SK-N-MC (cell line): ENCODE measurements at regions not wholly inside any gene's neighbourhood (a gene's known extent, or its start where the extent isn't known, plus 50 kb on each side); places are given as distances from the start of the nearest gene placed in this dataset.
"Not testable (repeated sequence)": the region's sequence is repeated elsewhere in the genome, so short reads cannot be mapped to it uniquely, and the experiment has no call there.

Experiments used
- DNase-seq: peaks from one replicate; pipeline ENCODE4 v3.0.0-alpha.2; 2011; ENCODE audit warnings: low read depth, low spot score
- H3K27ac ChIP-seq: fragments of 200-600 bp; sonication (generic); 2 replicates; pipeline ENCODE4 v1.5.1; 2016; ENCODE audit warnings: mixed run types
- H3K36me3 ChIP-seq: fragments of 200-600 bp; sonication (generic); 2 replicates; pipeline ENCODE4 v1.6.1; 2017; ENCODE audit warnings: antibody characterized with exemption, low read length, mixed read lengths; ENCODE audit not compliant: insufficient read depth
- H3K4me3 ChIP-seq: fragments of 200-600 bp; sonication (generic); 2 replicates; pipeline ENCODE4 v1.5.1; 2016
- H3K9ac ChIP-seq: fragments of 200-600 bp; sonication (generic); 2 replicates; pipeline ENCODE4 v1.8.0; 2017; ENCODE audit warnings: mixed run types, mixed read lengths; ENCODE audit not compliant: insufficient read length
- H3K9me3 ChIP-seq: fragments of 200-600 bp; sonication (generic); 2 replicates; pipeline ENCODE4 v1.6.1; 2017; ENCODE audit warnings: low read depth, mild to moderate bottlenecking, antibody characterized with exemption, low read length, moderate library complexity, mixed read lengths
- EZH2 ChIP-seq: fragments of 200-600 bp; sonication (generic); IDR thresholded peaks from one replicate; pipeline ENCODE4 v1.6.1; 2017; ENCODE audit warnings: antibody characterized with exemption
- FOXP2 ChIP-seq: optimal IDR thresholded peaks from 2 replicates; pipeline ENCODE3; 2011; ENCODE audit warnings: mild to moderate bottlenecking, moderate library complexity; ENCODE audit not compliant: insufficient read depth; ENCODE audit errors: extremely low read length, control extremely low read depth
- POLR2AphosphoS5 ChIP-seq: IDR thresholded peaks from 2 replicates; pipeline ENCODE4 v1.6.1; 2012; ENCODE audit warnings: mild to moderate bottlenecking, low read depth, low read length, borderline replicate concordance

DNA sequence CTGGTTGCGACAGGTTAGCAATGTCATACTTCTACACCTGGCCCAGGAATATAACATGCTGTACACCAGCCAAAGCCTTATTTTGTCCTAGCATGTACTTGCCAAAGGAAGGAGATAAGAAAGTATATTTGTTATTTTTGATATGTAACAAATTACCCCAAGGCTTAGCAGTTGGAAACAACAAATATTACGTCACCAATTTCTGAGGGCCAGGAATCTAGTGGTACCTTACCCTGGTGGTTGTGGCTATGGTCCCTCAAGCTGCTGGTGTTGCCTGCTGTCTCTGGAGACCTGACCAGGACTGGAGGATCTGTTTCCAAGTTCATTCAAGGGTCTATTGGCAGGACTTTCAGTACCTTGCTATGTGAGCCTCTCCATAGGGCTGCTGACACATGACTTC lies 135.5 kb upstream of the BANK1 start:
- H3K9ac ChIP-seq: no peak overlapping the region
- H3K9me3 ChIP-seq: no peaks in the 10 kb centered on the region
- H3K36me3 ChIP-seq: no peaks in the 10 kb centered on the region
- TF ChIP-seq POLR2AphosphoS5 (no peak), EZH2 (no peak), FOXP2 (no peak)
- H3K27ac ChIP-seq: no peak overlapping the region
- H3K4me3 ChIP-seq: no peak overlapping the region
- no peak for DNase-seq

DNA sequence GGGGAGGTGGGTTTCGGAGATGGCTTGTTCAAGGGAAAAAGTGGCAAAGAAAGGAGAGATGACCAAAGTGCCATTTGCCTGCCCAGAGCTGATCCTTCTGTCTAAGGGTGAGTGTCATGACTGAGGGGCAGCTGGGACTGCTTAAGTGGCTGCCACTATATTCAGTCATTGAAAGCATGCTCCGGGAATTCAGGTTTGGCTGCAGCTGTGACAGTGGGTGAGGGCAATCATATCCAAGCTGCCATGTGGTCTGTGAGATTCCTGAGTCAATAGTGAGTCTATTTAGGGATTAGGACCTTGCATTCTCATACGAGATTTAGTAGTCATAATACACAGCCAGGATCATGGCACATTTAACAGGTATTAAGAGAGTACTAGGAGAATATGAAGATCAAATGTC lies 138.8 kb upstream of the BANK1 start:
- TF ChIP-seq POLR2AphosphoS5: no peak
- no peaks in the 10 kb centered on the region for H3K36me3 ChIP-seq
- H3K27ac ChIP-seq: no peak overlapping the region
- no peak overlapping the region for H3K9ac ChIP-seq
- H3K9me3 ChIP-seq: no peaks in the 10 kb centered on the region
- no peak overlapping the region for H3K4me3 ChIP-seq
- no peak for DNase-seq

DNA sequence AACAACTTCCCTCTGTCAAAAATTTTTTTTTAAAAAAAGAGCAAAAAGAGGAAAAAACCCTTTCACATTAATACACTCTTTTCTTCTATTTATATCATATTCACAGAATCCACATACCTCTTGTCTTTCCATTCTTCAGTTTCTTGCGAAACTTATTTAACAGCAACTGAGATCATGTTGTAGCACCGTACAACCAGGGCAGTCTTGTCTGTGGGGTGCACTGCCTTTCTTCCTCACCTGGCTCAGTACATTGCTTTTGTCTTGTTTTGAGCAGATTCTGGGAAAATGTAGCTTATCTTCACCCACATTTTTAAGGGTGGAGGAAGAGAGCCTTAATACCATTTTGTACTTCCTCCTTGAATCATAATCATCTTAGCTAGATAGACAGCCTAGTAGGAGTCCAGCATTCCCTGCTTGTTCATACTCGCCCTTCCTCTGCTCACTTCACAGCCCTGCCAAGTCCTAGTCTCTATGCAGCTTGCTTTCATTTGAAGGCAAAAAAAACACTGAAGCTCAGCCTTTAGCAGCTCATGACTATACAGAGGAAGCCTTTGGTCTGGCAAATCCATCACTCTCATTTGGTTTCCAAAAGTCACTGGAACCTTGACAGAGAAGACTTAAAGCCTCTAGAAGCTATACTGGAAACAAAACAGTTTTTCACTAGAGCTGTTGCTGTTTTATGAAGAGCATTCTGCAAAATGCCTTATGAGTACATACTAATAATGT lies 140.6 kb upstream of the BANK1 start:
- no peak overlapping the region for H3K9ac ChIP-seq
- H3K27ac ChIP-seq: peak overlapping the region; percentile 69
- H3K4me3 ChIP-seq: no peak overlapping the region
- TF ChIP-seq EZH2: no peak
- TF ChIP-seq FOXP2: no peak
- no peak for TF ChIP-seq POLR2AphosphoS5
- no peak for DNase-seq
- no peaks in the 10 kb centered on the region for H3K36me3 ChIP-seq
- H3K9me3 ChIP-seq: no peaks in the 10 kb centered on the region

DNA sequence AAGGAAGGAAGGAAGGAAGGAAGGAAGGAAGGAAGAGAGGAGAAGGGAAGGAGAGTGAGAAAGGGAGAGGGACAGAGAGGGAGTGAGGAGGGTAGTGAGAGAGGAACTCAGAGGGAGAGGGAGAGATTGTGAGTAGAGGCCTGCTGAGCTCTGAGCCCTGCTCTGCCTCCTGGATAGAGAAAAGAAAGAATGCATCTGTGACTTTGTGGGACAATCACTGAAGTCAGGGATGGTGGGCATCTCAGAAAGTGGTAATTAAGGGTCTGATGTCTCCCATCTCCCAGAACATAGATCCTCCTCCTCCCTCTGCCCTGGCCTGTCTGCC lies 142.9 kb upstream of the BANK1 start:
- Histone ChIP-seq H3K9me3 (no peaks in the 10 kb centered on the region), H3K36me3 (no peaks in the 10 kb centered on the region), H3K4me3 (no peak overlapping the region; the same call in 1 of the 2 replicates), H3K9ac (peak overlapping the region; percentile 42), H3K27ac (peak overlapping the region; percentile 97)
- no peak for DNase-seq
- TF ChIP-seq FOXP2 (no peak), POLR2AphosphoS5 (no peak), EZH2 (no peak)

DNA sequence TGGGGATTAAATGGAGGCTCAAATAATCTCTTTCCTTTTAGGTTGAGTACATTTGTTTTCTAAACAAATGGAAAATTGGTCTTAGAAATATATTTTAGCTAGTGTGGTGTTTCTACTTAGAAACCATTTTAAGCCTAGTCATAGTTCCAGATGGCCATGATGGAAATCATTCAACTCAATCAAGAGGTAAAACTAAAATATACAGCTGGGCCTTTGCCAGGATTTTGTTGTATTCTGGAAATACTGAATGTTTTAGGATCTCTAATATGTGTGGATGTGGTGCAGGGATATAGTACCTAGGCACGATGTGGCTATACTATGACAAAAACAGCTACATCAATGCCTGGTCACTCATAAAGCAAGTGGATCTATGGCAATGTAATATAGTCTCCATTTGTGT lies 146.0 kb upstream of the BANK1 start:
- H3K4me3 ChIP-seq: no peak overlapping the region
- H3K36me3 ChIP-seq: no peaks in the 10 kb centered on the region
- H3K27ac ChIP-seq: no peak overlapping the region
- H3K9ac ChIP-seq: no peak overlapping the region
- TF ChIP-seq EZH2 (no peak), FOXP2 (no peak), POLR2AphosphoS5 (no peak)
- DNase-seq: no peak
- H3K9me3 ChIP-seq: no peaks in the 10 kb centered on the region

DNA sequence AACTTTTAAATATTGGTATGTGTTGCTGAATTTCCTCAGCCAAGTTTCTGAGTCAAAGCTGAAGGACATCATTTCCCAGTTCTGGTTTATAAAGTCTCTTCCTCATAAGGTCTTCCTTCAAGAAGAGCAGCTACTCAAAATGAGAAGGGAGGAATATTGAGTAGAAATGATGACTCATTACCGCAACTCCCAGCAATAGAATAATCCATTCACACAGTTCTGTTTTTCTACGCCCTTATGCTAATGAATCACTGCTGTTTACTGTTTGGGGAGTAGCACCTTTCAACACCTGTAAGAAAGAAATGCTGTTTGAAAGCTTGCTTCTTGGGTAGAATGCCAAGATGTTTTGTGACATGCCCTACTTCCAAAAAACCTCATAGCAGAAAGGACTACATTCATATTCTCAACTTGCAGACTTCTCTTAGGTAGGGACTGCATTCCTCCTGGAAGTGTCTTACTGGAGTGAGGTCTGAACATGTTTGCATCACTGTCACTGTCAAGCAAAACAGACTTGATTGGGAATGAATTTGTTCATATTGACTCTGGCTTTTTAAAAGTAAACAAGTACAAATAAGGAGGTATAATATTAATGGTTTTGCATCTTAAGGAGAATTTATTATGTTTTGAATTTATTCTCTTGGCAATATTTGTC lies 147.2 kb upstream of the BANK1 start:
- no peak overlapping the region for H3K27ac ChIP-seq
- no peaks in the 10 kb centered on the region for H3K36me3 ChIP-seq
- no peak overlapping the region for H3K4me3 ChIP-seq
- DNase-seq: no peak
- H3K9ac ChIP-seq: no peak overlapping the region
- no peaks in the 10 kb centered on the region for H3K9me3 ChIP-seq
- TF ChIP-seq FOXP2 (no peak), EZH2 (no peak), POLR2AphosphoS5 (no peak)

DNA sequence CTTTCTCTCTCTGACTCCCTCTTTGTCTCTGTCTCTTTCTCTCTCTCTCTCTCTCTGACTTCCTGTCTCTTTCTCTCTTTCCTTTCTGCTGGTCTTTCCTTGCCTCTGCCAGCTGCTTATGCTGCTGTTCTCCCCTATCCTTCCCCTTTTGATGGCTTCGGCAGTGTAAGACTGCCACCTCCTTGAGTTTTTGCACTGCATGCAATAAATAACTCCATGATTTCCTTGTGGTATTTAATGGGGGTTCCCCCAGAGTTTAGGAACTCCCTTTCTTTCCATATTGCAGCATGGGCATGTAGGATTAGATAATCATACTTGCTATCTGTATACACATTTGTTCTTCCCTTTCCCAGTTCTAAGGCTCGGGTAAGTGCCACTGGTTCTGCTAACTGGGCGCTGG lies 157.8 kb upstream of the BANK1 start:
- H3K36me3 ChIP-seq, DNase-seq, H3K4me3 ChIP-seq, H3K9me3 ChIP-seq, H3K9ac ChIP-seq, H3K27ac ChIP-seq: not testable (repeated sequence)

DNA sequence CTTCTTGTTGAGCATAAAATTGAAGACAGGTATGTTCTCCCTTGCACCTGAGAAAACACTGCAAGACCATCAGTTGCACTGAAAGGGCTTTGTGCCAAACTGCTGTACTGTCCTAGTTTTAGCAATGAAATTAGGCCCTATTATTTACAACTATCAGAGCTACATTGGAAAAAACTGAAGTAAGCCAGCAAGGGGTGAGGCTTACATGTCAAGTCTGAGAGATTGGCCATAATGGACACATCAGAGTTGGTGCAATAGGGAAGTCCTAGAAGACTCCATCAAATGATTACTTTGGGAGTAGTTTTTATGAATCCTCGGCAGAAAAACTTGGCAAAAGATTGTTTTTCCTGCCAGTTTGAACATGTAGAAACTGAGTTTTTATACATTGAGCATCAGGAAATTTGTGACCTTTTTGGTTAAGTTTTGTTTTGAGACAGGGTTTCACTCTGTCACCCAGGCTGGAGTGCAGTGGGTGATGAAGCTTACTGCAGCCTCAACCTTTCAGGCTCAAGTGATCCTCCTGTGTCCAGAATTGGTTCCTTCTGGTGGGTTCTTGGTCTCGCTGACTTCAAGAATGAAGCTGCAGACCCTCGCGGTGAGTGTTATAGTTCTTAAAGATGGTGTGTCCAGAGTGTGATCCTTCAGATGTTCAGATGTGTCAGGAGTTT lies 160.1 kb upstream of the BANK1 start:
- H3K9ac ChIP-seq: no peak overlapping the region
- H3K27ac ChIP-seq: no peak overlapping the region
- H3K9me3 ChIP-seq: no peaks in the 10 kb centered on the region
- H3K36me3 ChIP-seq: no peaks in the 10 kb centered on the region
- H3K4me3 ChIP-seq: no peak overlapping the region
- TF ChIP-seq EZH2 (no peak), POLR2AphosphoS5 (no peak), FOXP2 (no peak)
- no peak for DNase-seq
